Fibroblast of lung (primary cell): ENCODE measurements at regions not wholly inside any gene's neighbourhood (a gene's known extent, or its start where the extent isn't known, plus 50 kb on each side); places are given as distances from the start of the nearest gene placed in this dataset.

ENCODE experiments used
- CTCF ChIP-seq, 2 donors: IDR thresholded peaks in 1 of 2; conservative IDR thresholded peaks in 1 of 2; 1 replicate in 1 of 2; 2 replicates in 1 of 2; pipeline ENCODE4 v1.5.1; 2011 to 2012; ENCODE audit warnings: low read length in 2 of 2, control low read depth in 1 of 2, inconsistent platforms in 1 of 2, low read depth in 1 of 2, mild to moderate bottlenecking in 1 of 2
- EZH2 ChIP-seq: IDR thresholded peaks from 2 replicates; pipeline ENCODE4 v1.5.1; 2012; ENCODE audit warnings: low read length, control low read depth, mild to moderate bottlenecking; ENCODE audit errors: missing control alignments

GRCh38 chrY:7544172-7544770, 632.7 kb upstream of the AMELY start:
- no peak for TF ChIP-seq CTCF (conservative IDR thresholded peaks at IDR 0.05 in 1 of 2, IDR thresholded peaks at IDR 0.05 in 1 of 2; ENCODE audit: low read depth in 1 of 2, low read length in 2 of 2)
- TF ChIP-seq EZH2 = no peak
